IMR-90 (cell line): ENCODE measurements at regions not wholly inside any gene's neighbourhood (a gene's known extent, or its start where the extent isn't known, plus 50 kb on each side); places are given as distances from the start of the nearest gene placed in this dataset.

ENCODE experiments used
- ATAC-seq: fragments of 200-7000 bp; cut with Tn5 transposase; 2 replicates; pipeline ENCODE4 v1.9.1; 2020; ENCODE audit warnings: low read depth, mild to moderate bottlenecking, moderate library complexity
- BruUV-seq: library from RNA; stranded (reverse); fragments of 400-500 nt; replicated peaks from 2 replicates; lab custom pipeline; 2021; lab: Mats Ljungman, UMichigan
- CTCF ChIA-PET: fragments of 300-600 bp; formaldehyde crosslinking; extraction: SDS; loops from one replicate; lab custom pipeline; 2021; ENCODE audit warnings: antibody characterized with exemption; lab: Yijun Ruan, JAX
- POLR2A ChIA-PET: fragments of 300-600 bp; sonication (Branson Sonifier 250); formaldehyde crosslinking; loops from one replicate; lab custom pipeline; 2022; ENCODE audit warnings: antibody characterized with exemption; ENCODE audit not compliant: unreplicated experiment; lab: Charles Lee
- DNase-seq: peaks from one replicate; pipeline ENCODE4 v3.0.0; 2013
- H2AFZ ChIP-seq: replicated peaks from 2 replicates; pipeline ENCODE3; 2013; ENCODE audit warnings: low read length, mild to moderate bottlenecking; ENCODE audit not compliant: poor library complexity
- H2AK5ac ChIP-seq: 2 replicates; pipeline ENCODE4 v1.6.1; 2013; ENCODE audit warnings: low read depth, low read length, inconsistent platforms
- H2AK9ac ChIP-seq: replicated peaks from 2 replicates; pipeline ENCODE3; 2013; ENCODE audit warnings: mild to moderate bottlenecking, low read depth, low read length, moderate library complexity; ENCODE audit not compliant: poor library complexity
- H2BK120ac ChIP-seq: 2 replicates; pipeline ENCODE4 v1.6.1; 2013; ENCODE audit warnings: low read depth, low read length, inconsistent platforms
- H2BK15ac ChIP-seq: 3 replicates; pipeline ENCODE4 v1.6.1; 2013; ENCODE audit warnings: low read depth, low read length, inconsistent platforms
- H2BK20ac ChIP-seq: 2 replicates; pipeline ENCODE4 v1.6.1; 2013; ENCODE audit warnings: low read depth, mild to moderate bottlenecking, inconsistent platforms, low read length, moderate library complexity
- H2BK5ac ChIP-seq: 2 replicates; pipeline ENCODE4 v1.6.1; 2013; ENCODE audit warnings: mild to moderate bottlenecking, low read depth, low read length, inconsistent platforms; ENCODE audit not compliant: poor library complexity, severe bottlenecking
- H3K14ac ChIP-seq: replicated peaks from 2 replicates; pipeline ENCODE4 v1.6.1; 2013; ENCODE audit warnings: low read depth, low read length, inconsistent platforms
- H3K18ac ChIP-seq: 2 replicates; pipeline ENCODE4 v1.6.1; 2013; ENCODE audit warnings: low read depth, low read length, control low read depth
- H3K23ac ChIP-seq: 2 replicates; pipeline ENCODE4 v1.6.1; 2013; ENCODE audit warnings: low read depth, low read length, inconsistent platforms
- H3K27ac ChIP-seq: 2 replicates; pipeline ENCODE4 v1.5.1; 2013; ENCODE audit warnings: mild to moderate bottlenecking, control low read depth, low read length; ENCODE audit not compliant: insufficient read depth
- H3K27me3 ChIP-seq: 2 replicates; pipeline ENCODE4 v1.6.1; 2013; ENCODE audit warnings: low read length; ENCODE audit not compliant: control insufficient read depth, insufficient read depth
- H3K36me3 ChIP-seq: 2 replicates; pipeline ENCODE4 v1.6.1; 2013; ENCODE audit warnings: low read length, mixed read lengths; ENCODE audit not compliant: control insufficient read depth, insufficient read depth
- H3K4ac ChIP-seq: 2 replicates; pipeline ENCODE4 v1.6.1; 2013; ENCODE audit warnings: low read depth, low read length, inconsistent platforms
- H3K4me1 ChIP-seq: 2 replicates; pipeline ENCODE4 v1.6.1; 2013; ENCODE audit warnings: low read length, mixed read lengths; ENCODE audit not compliant: control insufficient read depth, insufficient read depth
- H3K4me2 ChIP-seq: 2 replicates; pipeline ENCODE4 v1.6.1; 2013; ENCODE audit warnings: low read depth, mild to moderate bottlenecking, control low read depth, low read length, moderate library complexity
- H3K4me3 ChIP-seq: 2 replicates; pipeline ENCODE4 v1.5.1; 2013; ENCODE audit warnings: low read depth, mild to moderate bottlenecking, control low read depth, low read length, moderate library complexity; ENCODE audit not compliant: insufficient read depth
- H3K56ac ChIP-seq: 2 replicates; pipeline ENCODE4 v1.6.1; 2013; ENCODE audit warnings: low read length, inconsistent platforms; ENCODE audit not compliant: insufficient read depth; ENCODE audit errors: extremely low read depth
- H3K79me1 ChIP-seq, 2 experiments: 2 replicates each; pipeline ENCODE4 v1.6.1; 2013; ENCODE audit warnings: low read length in 2 of 2, inconsistent platforms in 1 of 2, low read depth in 1 of 2
- H3K9ac ChIP-seq: 2 replicates; pipeline ENCODE4 v1.6.1; 2013; ENCODE audit warnings: low read depth, low read length, control low read depth
- H3K9me1 ChIP-seq: 2 replicates; pipeline ENCODE4 v1.6.1; 2013; ENCODE audit warnings: low read length, inconsistent platforms; ENCODE audit not compliant: insufficient read depth
- H3K9me3 ChIP-seq: 2 replicates; pipeline ENCODE4 v1.6.1; 2013; ENCODE audit warnings: low read length; ENCODE audit not compliant: control insufficient read depth, insufficient read depth
- H4K20me1 ChIP-seq: 2 replicates; pipeline ENCODE4 v1.6.1; 2013; ENCODE audit warnings: low read length, inconsistent platforms; ENCODE audit not compliant: insufficient read depth
- H4K5ac ChIP-seq: 2 replicates; pipeline ENCODE4 v1.6.1; 2013; ENCODE audit warnings: mild to moderate bottlenecking, low read depth, low read length, control low read depth
- H4K8ac ChIP-seq, 2 experiments: 2 replicates each; pipeline ENCODE4 v1.6.1; 2013; ENCODE audit warnings: low read depth in 2 of 2, low read length in 2 of 2, control low read depth in 1 of 2, inconsistent platforms in 1 of 2
- H4K91ac ChIP-seq: 2 replicates; pipeline ENCODE4 v1.6.1; 2013; ENCODE audit warnings: low read depth, low read length, inconsistent platforms; ENCODE audit not compliant: insufficient read depth
- BHLHE40 ChIP-seq: fragments of 150-350 bp; IDR thresholded peaks from 2 replicates; pipeline ENCODE4 v1.6.1; 2016; ENCODE audit warnings: mild to moderate bottlenecking, low read depth, low read length
- CEBPB ChIP-seq: IDR thresholded peaks from 2 replicates; pipeline ENCODE4 v1.6.1; 2012; ENCODE audit warnings: low read depth, low read length, improper control_type of control experiment
- CHD1 ChIP-seq: IDR thresholded peaks from 2 replicates; pipeline ENCODE4 v1.6.1; 2012; ENCODE audit warnings: low read depth, low read length, improper control_type of control experiment
- FOS ChIP-seq: fragments of 150-350 bp; IDR thresholded peaks from 2 replicates; pipeline ENCODE4 v1.6.1; 2016; ENCODE audit warnings: low read depth, low read length
- MAFK ChIP-seq: IDR thresholded peaks from 2 replicates; pipeline ENCODE4 v1.6.1; 2012; ENCODE audit warnings: low read depth, low read length, improper control_type of control experiment
- MAZ ChIP-seq: IDR thresholded peaks from 2 replicates; pipeline ENCODE4 v1.6.1; 2012; ENCODE audit warnings: low read depth, mild to moderate bottlenecking, low read length, improper control_type of control experiment, moderate library complexity, borderline replicate concordance
- MXI1 ChIP-seq: IDR thresholded peaks from 2 replicates; pipeline ENCODE4 v1.6.1; 2012; ENCODE audit warnings: low read depth, mild to moderate bottlenecking, low read length, moderate library complexity, borderline replicate concordance
- NFE2L2 ChIP-seq: fragments of 150-350 bp; IDR thresholded peaks from 2 replicates; pipeline ENCODE4 v1.6.1; 2016; ENCODE audit warnings: low read depth, mild to moderate bottlenecking, low read length
- POLR2A ChIP-seq: IDR thresholded peaks from 2 replicates; pipeline ENCODE4 v1.6.1; 2012; ENCODE audit warnings: mild to moderate bottlenecking, low read depth, low read length
- RAD21 ChIP-seq: IDR thresholded peaks from 2 replicates; pipeline ENCODE4 v1.6.1; 2012; ENCODE audit warnings: low read length, improper control_type of control experiment
- RCOR1 ChIP-seq: IDR thresholded peaks from 2 replicates; pipeline ENCODE4 v1.6.1; 2012; ENCODE audit warnings: mild to moderate bottlenecking, low read length, improper control_type of control experiment; ENCODE audit not compliant: insufficient replicate concordance
- RFX5 ChIP-seq: IDR thresholded peaks from 2 replicates; pipeline ENCODE4 v1.8.0; 2012; ENCODE audit warnings: low read depth, mild to moderate bottlenecking, low read length, moderate library complexity
- SMC3 ChIP-seq: fragments of 150-350 bp; IDR thresholded peaks from 2 replicates; pipeline ENCODE4 v1.6.1; 2016; ENCODE audit warnings: low read depth, mild to moderate bottlenecking, antibody characterized with exemption, low read length, moderate library complexity
- WGBS, 2 experiments: methylation state at CpG; one replicate each; pipeline versions ENCODE4 v1.1.5 to v1.1.7; 2013; ENCODE audit warnings: missing lambda C conversion rate in 2 of 2; ENCODE audit not compliant: insufficient read length in 1 of 2; ENCODE audit errors: extremely low coverage in 2 of 2; 5-methylcytosine and 5-hydroxymethylcytosine counted together
- dilution Hi-C: fragments of 300-500 bp; cut with HindIII; formaldehyde crosslinking; loops from one replicate; pipeline ENCODE4 v1.14.3; 2018; ENCODE audit warnings: low sequenced_read_pairs; ENCODE audit not compliant: unreplicated experiment
- in situ Hi-C: fragments of 300-500 bp; cut with MboI; formaldehyde crosslinking; loops from 3 replicates; pipeline ENCODE4 v1.14.3; 2019; ENCODE audit warnings: low sequenced_read_pairs, inconsistent platforms, mixed read lengths
- intact Hi-C: fragments of 100-400 bp; cut with micrococcal nuclease; formaldehyde crosslinking; loops from 2 replicates; pipeline ENCODE4 v1.10.0; 2022
- TF ChIP-seq, protein P1 (sequence below): conservative IDR thresholded peaks from 2 replicates; pipeline ENCODE4 v1.5.1; 2012; ENCODE audit warnings: mild to moderate bottlenecking, low read depth, low read length, improper control_type of control experiment
- TF ChIP-seq, protein P2 (sequence below): fragments of 150-350 bp; IDR thresholded peaks from 2 replicates; pipeline ENCODE4 v1.6.1; 2016; ENCODE audit warnings: low read depth, mild to moderate bottlenecking, low read length, moderate library complexity, borderline replicate concordance
- TF ChIP-seq, protein P3 (sequence below): fragments of 150-350 bp; IDR thresholded peaks from 2 replicates; pipeline ENCODE4 v1.6.1; 2017; ENCODE audit warnings: mild to moderate bottlenecking, antibody characterized with exemption, low read length, low read depth

DNA sequence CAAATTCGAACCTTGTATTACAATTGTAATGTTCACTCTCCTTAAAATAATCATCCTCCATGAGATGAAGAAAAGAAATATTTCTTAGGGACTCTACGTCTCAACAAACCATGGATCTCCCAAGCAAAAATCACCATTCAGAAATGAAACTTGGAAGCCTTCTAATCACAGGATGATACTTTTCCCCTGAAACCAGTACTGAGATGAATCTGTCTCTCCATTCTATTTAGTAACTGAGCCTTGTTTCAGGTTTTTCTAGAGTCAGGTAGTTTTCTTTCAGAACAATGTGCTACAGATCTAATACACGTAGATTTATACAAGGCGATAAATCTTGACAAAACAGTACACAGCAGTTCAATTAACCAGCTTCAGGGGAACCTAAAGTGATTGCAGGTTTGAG lies 660.1 kb upstream of the CBLB start:
- Histone ChIP-seq H4K20me1 (no peaks in the 10 kb centered on the region), H3K4me3 (no peak overlapping the region), H2BK120ac (no peak overlapping the region), H2BK5ac (no peak overlapping the region), H3K18ac (no peak overlapping the region), H3K9me3 (no peaks in the 10 kb centered on the region), H3K56ac (no peak overlapping the region), H3K14ac (no peak overlapping the region), H4K8ac (no peak overlapping the region), H3K9me1 (no peaks in the 10 kb centered on the region), H3K4me1 (no peaks in the 10 kb centered on the region), H3K27me3 (no peaks in the 10 kb centered on the region), H2AK9ac (no peak overlapping the region), H2BK20ac (no peak overlapping the region), H3K23ac (no peak overlapping the region), H2AK5ac (no peak overlapping the region), H3K4ac (no peak overlapping the region), H3K9ac (no peak overlapping the region), H3K36me3 (no peaks in the 10 kb centered on the region), H3K79me1 (no peaks in the 10 kb centered on the region), H2BK15ac (no peak overlapping the region), H4K5ac (no peak overlapping the region), H3K4me2 (no peak overlapping the region), H4K91ac (no peak overlapping the region), H2AFZ (no peak overlapping the region), H3K27ac (no peak overlapping the region)
- intact Hi-C loops = no loop called here
- ATAC-seq = no peak
- no peak for DNase-seq
- dilution Hi-C loops = no loop called here
- WGBS, 2 experiments = no CpG with 5 or more reads among the region's 4 CpGs
- TF ChIP-seq CEBPB = no peak
- no peak for TF ChIP-seq MXI1
- TF ChIP-seq, protein P1, sequence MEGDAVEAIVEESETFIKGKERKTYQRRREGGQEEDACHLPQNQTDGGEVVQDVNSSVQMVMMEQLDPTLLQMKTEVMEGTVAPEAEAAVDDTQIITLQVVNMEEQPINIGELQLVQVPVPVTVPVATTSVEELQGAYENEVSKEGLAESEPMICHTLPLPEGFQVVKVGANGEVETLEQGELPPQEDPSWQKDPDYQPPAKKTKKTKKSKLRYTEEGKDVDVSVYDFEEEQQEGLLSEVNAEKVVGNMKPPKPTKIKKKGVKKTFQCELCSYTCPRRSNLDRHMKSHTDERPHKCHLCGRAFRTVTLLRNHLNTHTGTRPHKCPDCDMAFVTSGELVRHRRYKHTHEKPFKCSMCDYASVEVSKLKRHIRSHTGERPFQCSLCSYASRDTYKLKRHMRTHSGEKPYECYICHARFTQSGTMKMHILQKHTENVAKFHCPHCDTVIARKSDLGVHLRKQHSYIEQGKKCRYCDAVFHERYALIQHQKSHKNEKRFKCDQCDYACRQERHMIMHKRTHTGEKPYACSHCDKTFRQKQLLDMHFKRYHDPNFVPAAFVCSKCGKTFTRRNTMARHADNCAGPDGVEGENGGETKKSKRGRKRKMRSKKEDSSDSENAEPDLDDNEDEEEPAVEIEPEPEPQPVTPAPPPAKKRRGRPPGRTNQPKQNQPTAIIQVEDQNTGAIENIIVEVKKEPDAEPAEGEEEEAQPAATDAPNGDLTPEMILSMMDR = no peak
- TF ChIP-seq NFE2L2 = no peak
- TF ChIP-seq FOS = no peak
- TF ChIP-seq, protein P2, sequence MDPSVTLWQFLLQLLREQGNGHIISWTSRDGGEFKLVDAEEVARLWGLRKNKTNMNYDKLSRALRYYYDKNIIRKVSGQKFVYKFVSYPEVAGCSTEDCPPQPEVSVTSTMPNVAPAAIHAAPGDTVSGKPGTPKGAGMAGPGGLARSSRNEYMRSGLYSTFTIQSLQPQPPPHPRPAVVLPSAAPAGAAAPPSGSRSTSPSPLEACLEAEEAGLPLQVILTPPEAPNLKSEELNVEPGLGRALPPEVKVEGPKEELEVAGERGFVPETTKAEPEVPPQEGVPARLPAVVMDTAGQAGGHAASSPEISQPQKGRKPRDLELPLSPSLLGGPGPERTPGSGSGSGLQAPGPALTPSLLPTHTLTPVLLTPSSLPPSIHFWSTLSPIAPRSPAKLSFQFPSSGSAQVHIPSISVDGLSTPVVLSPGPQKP = no peak
- no peak for TF ChIP-seq CHD1
- TF ChIP-seq, protein P3, sequence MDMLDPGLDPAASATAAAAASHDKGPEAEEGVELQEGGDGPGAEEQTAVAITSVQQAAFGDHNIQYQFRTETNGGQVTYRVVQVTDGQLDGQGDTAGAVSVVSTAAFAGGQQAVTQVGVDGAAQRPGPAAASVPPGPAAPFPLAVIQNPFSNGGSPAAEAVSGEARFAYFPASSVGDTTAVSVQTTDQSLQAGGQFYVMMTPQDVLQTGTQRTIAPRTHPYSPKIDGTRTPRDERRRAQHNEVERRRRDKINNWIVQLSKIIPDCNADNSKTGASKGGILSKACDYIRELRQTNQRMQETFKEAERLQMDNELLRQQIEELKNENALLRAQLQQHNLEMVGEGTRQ = no peak
- TF ChIP-seq POLR2A = no peak
- no peak for TF ChIP-seq SMC3
- TF ChIP-seq MAFK = no peak
- TF ChIP-seq MAZ = no peak
- no peak for TF ChIP-seq RAD21
- no peak for TF ChIP-seq RCOR1
- no peak for TF ChIP-seq BHLHE40
- no peak for TF ChIP-seq RFX5
- in situ Hi-C loops = no loop called here
- no TSS peak for BruUV-seq
- POLR2A ChIA-PET = no interaction called here
- CTCF ChIA-PET = no interaction called here
